ENCODE measurements at regions not wholly inside any gene's neighbourhood (a gene's known extent, or its start where the extent isn't known, plus 50 kb on each side); places are given as distances from the start of the nearest gene placed in this dataset.

DNA sequence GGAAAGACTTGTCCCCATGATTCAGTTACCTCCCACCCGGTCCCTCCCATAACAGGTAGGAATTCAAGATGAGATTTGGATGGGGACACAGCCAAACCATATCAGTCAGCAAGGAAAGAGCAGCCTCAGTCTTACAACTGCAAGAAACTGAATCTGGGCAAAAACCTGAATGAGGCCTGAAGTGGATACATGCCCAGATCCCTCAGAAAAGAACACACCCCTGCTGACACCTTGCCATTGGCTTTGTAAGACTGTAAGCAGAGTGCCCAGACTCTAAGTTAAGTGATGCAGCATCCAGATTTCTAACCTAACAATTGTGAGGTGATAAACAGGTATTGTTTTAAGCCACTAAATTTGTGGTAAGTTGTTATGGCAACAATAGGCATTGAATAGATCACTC is 670.8 kb downstream of the SORCS1 start:
- H3K36me3 Mint-ChIP-seq = no peaks in the 10 kb centered on the region
- H3K27ac Mint-ChIP-seq = no peak overlapping the region
- no peaks in the 10 kb centered on the region for H3K27me3 Mint-ChIP-seq
- no peak overlapping the region for H3K4me3 Mint-ChIP-seq
- H3K9me3 Mint-ChIP-seq = peaks cover 0 to 5% (median 3%) of the 10 kb centered on the region in 3 donors
- H3K4me1 Mint-ChIP-seq = no peaks in the 10 kb centered on the region

DNA sequence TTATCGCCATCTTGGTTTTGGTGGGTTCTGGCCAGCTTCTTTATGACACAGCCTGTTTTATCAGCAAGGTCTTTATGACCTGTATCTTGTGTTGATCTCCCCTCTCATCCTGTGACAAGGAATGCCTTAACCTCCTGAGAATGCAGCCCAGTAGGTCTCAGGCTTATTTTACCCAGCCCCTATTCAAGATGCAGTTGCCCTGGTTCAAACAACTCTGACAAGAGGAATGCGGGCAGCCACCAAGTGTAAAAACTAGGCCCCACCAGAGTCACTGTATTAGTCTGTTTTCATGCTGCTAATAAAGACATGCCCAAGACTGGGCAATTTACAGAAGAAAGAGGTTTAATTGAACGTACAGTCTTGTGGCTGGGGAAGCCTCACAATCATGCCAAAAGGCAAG is 671.3 kb downstream of the SORCS1 start:
- peaks cover 0 to 5% (median 3%) of the 10 kb centered on the region in 3 donors for H3K9me3 Mint-ChIP-seq
- no peak overlapping the region for H3K27ac Mint-ChIP-seq
- no peak overlapping the region for H3K4me3 Mint-ChIP-seq

DNA sequence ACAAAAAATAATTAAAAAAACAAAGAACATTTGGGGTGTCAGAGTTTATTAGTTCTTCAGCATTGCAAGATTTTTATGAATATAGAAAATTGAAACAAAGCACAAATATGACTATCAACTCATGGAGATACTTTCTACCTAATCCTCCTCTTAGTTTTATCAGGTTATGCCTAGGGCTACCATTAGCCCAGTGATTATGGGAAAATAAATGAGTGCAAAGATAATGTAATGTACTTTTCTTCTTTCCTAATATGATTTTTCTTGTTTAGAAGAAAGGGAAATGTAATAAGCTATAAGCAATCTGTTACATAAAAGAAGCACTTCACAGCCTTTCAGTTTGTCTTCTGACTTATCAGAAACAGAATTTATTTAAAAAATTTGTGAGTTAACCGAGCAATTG is 676.8 kb downstream of the SORCS1 start:
- peaks cover 0 to 2% (median 0%) of the 10 kb centered on the region in 3 donors for H3K4me1 Mint-ChIP-seq
- no peak overlapping the region for H3K4me3 Mint-ChIP-seq
- H3K9me3 Mint-ChIP-seq = peaks cover 0 to 13% (median 3%) of the 10 kb centered on the region in 3 donors
- no peak overlapping the region for H3K27ac Mint-ChIP-seq
- H3K27me3 Mint-ChIP-seq = no peaks in the 10 kb centered on the region
- H3K36me3 Mint-ChIP-seq = no peaks in the 10 kb centered on the region

More for the DNA sequence above, 671.3 kb downstream of the SORCS1 start:
- H3K27me3 Mint-ChIP-seq = no peaks in the 10 kb centered on the region
- H3K36me3 Mint-ChIP-seq = no peaks in the 10 kb centered on the region
- no peaks in the 10 kb centered on the region for H3K4me1 Mint-ChIP-seq

DNA sequence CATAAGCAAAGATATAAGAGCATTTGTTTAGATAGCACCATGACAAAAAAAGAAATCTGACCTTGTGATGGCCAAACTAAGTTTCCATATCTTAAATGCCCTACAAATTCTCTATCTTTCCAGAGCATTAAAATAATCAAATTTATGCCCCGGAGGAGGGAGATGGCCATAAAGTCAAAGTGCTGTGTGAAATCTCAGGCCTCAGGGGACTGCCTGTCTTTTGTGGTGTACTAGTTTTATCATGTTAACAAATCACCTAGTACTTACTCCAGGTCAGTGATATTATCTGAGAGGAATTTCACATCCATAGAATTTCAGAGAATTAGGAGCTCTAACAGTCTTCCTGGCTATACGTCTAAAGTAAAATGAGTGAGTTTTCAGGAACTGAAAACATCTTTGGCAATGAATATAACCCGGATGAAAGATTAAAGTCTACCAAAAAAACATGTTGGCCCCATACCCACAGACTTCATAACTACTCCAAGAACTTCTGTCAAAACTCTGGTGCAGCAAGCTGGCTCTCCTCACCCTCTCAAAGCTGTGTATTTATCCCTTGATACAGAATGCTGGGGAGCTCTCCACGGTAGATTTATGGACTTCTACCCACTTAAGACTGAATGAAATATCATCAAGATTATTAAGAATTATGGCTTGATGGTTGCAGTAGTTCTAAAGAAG is 682.8 kb downstream of the SORCS1 start:
- peaks cover 0 to 8% (median 6%) of the 10 kb centered on the region in 3 donors for H3K9me3 Mint-ChIP-seq
- no peak overlapping the region for H3K4me3 Mint-ChIP-seq
- H3K4me1 Mint-ChIP-seq = peaks cover 0 to under 1% (median 0%) of the 10 kb centered on the region in 3 donors

DNA sequence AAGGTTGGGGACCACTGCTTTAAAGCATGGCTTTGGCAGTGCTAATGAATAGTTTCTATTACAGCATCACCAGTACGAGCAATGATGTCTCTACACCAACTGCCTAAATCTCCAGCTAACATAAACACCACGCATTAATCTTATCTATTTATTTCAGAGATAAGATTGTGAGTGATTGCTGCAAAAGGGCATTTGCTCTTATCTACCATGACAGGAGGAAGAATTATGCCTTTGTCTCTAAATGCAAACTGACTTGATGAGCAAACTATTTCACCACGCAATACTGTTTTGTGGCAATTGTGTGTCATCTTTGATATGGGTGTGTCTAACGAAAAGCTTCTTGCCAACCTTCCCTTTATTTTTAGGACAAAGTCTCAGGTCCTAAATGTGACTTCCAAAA is 684.9 kb downstream of the SORCS1 start:
- no peaks in the 10 kb centered on the region for H3K27me3 Mint-ChIP-seq
- H3K4me3 Mint-ChIP-seq = no peak overlapping the region
- peaks cover 0 to 4% (median 0%) of the 10 kb centered on the region in 3 donors for H3K9me3 Mint-ChIP-seq
- H3K4me1 Mint-ChIP-seq = no peaks in the 10 kb centered on the region
- no peaks in the 10 kb centered on the region for H3K36me3 Mint-ChIP-seq
- H3K27ac Mint-ChIP-seq = no peak overlapping the region

More for the DNA sequence above, 682.8 kb downstream of the SORCS1 start:
- H3K36me3 Mint-ChIP-seq = no peaks in the 10 kb centered on the region
- H3K27me3 Mint-ChIP-seq = no peaks in the 10 kb centered on the region
- no peak overlapping the region for H3K27ac Mint-ChIP-seq

DNA sequence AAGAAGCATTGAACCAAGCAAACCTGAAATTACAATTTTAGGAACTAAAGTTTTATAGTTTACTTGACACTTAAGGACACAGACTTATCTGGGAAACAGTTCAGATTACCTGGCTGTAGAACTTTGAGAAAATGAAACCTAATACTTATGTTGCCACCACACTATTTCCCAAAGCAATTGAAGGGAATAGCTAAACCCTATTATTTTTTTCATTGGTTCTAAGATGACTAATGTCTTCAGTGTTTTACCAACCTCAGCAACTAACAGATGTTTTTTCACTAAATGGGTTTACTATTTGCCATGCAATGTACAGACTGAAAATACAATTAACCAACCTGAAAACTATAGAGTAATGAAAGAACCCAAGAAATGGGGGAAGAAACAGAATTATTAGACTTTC is 689.6 kb downstream of the SORCS1 start:
- Mint-ChIP-seq H3K4me1 (no peaks in the 10 kb centered on the region), H3K9me3 (peaks cover under 1 to 6% (median 3%) of the 10 kb centered on the region in 3 donors), H3K36me3 (no peaks in the 10 kb centered on the region), H3K27ac (no peak overlapping the region), H3K4me3 (no peak overlapping the region), H3K27me3 (no peaks in the 10 kb centered on the region)

DNA sequence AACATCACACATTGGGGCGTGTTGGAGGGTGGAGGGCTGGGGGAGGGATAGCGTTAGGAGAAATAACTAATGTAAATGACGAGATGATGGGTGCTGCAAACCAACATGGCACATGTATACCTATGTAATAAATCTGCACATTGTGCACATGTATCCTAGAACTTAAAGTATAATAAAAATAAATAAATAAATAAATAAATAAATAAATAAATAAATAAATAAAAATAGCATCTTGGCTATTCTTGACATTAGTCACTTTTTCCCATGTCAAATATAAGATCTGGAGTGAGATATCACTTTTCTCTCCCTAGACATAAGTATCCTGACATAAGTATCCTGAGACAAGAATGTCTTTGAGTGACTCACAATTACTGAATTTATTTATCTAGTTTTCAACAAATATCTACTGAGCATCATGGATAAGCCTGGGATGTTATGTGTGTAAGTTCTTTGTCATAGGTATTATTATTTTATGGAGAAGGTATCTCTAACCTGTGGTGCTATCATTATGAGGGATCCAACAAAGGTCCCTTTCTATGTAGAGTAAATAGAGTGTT is 691.3 kb downstream of the SORCS1 start:
- no peaks in the 10 kb centered on the region for H3K27me3 Mint-ChIP-seq
- H3K4me1 Mint-ChIP-seq = no peaks in the 10 kb centered on the region
- peaks cover 3 to 8% (median 5%) of the 10 kb centered on the region in 3 donors for H3K9me3 Mint-ChIP-seq
- no peak overlapping the region for H3K4me3 Mint-ChIP-seq
- no peaks in the 10 kb centered on the region for H3K36me3 Mint-ChIP-seq
- no peak overlapping the region for H3K27ac Mint-ChIP-seq

DNA sequence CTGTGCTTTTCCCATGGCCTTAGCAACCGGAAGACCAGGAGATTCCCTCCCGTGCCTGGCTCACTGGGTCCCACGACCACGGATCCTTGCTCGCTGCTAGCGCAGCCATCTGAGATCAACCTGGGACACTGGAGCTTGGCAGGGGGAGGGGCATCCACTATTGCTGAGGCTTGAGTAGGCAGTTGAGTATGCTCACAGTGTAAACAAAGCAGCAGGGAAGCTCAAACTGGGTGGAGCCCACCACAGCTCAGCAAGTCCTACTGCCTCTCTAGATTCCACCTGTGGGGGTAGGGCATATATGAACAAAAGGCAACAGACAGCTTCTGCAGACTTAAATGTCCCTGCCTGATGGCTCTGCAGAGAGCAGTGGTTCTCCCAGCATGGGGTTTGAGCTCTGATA is 697.0 kb downstream of the SORCS1 start:
- no peak overlapping the region for H3K4me3 Mint-ChIP-seq
- H3K27me3 Mint-ChIP-seq = no peaks in the 10 kb centered on the region
- H3K9me3 Mint-ChIP-seq = peaks cover 3 to 15% (median 5%) of the 10 kb centered on the region in 3 donors
- no peaks in the 10 kb centered on the region for H3K36me3 Mint-ChIP-seq
- no peaks in the 10 kb centered on the region for H3K4me1 Mint-ChIP-seq
- no peak overlapping the region for H3K27ac Mint-ChIP-seq

DNA sequence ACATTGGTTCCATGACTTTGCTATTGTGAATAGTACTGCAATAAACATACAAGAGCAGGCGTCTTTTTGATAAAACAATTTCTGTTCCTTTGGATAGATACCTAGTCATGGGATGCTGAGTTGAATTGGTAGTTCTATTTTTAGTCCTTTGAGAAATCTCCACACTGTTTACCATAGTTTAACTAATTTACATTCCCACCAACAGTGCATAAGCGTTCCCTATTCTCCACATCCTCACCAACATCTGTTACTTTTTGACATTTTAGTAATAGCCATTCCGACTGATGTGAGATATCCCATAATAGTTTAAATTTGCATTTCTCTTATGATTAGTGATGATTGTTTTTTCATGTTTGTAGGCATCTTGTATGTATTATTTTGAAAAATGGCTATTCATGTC is 707.0 kb downstream of the SORCS1 start:
- Mint-ChIP-seq H3K27ac (no peak overlapping the region), H3K36me3 (no peaks in the 10 kb centered on the region), H3K4me1 (no peaks in the 10 kb centered on the region), H3K4me3 (no peak overlapping the region), H3K9me3 (peaks cover 0 to 18% (median 7%) of the 10 kb centered on the region in 3 donors), H3K27me3 (no peaks in the 10 kb centered on the region)

DNA sequence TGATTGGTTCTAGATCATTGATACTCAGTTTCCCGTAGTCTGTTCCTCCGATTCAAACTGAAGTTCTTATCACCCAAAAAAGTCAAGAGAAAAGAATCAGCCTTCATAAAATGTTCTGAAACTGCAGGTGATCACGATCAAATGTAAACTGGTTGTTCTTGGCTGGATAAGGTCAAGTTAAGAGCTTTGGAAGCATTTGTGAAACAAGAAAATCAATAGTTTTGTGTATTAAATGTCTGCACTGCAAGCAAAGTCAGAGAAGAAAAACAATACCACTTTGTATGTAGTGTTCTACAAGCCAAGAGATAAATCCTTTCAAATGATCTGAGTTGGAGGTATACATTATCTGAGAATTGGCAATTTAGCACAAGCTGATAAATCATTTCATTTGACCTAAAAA is 710.3 kb downstream of the SORCS1 start:
- H3K27ac Mint-ChIP-seq = no peak overlapping the region
- H3K9me3 Mint-ChIP-seq = peaks cover 2 to 13% (median 6%) of the 10 kb centered on the region in 3 donors

DNA sequence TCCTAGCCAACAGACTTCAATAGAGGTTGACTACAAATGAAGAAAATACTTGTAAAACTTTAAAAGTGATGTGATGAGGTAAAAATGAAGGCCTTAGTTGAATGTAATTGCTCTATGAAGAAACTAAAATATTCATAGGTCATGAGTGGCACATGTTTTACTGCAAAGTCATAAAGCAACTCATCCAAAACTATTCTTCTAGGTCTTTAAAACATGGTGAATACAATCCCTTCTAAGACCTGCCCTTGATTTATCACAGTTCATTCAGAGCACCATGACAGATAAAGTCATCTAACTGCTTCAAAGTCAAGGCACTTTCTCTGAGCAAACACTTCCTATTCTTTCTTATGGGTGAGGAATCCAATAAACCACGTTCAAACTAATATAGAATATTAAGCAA is 713.5 kb downstream of the SORCS1 start:
- Mint-ChIP-seq H3K4me3 (no peak overlapping the region), H3K4me1 (no peaks in the 10 kb centered on the region), H3K27ac (no peak overlapping the region), H3K9me3 (peaks cover 5 to 9% (median 6%) of the 10 kb centered on the region in 3 donors), H3K27me3 (no peaks in the 10 kb centered on the region), H3K36me3 (peaks cover 2% of the 10 kb centered on the region)

More for the DNA sequence above, 710.3 kb downstream of the SORCS1 start:
- Mint-ChIP-seq H3K4me1 (no peaks in the 10 kb centered on the region), H3K4me3 (no peak overlapping the region), H3K36me3 (no peaks in the 10 kb centered on the region), H3K27me3 (no peaks in the 10 kb centered on the region)

DNA sequence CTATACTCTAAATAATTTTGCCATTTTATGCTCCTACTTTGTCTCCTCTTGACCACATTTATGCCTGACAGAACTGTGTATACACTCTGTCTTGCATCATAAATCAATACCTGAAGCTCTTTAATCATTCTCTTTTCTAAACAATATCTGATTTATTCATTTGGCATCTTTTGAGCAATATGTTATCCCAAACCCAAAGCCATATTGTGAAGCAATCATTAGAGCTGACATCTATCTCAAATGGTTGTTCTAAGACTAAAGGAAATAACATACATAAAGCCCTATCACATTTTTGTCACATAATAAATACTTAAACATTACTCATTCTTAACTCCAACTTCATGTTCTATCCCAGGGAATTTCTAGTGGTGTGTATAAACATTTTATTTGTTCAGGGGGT is 717.6 kb downstream of the SORCS1 start:
- no peaks in the 10 kb centered on the region for H3K4me1 Mint-ChIP-seq
- H3K36me3 Mint-ChIP-seq = peaks cover 2% of the 10 kb centered on the region
- no peak overlapping the region for H3K27ac Mint-ChIP-seq
- no peak overlapping the region for H3K4me3 Mint-ChIP-seq
- no peaks in the 10 kb centered on the region for H3K27me3 Mint-ChIP-seq
- H3K9me3 Mint-ChIP-seq = peaks cover 0 to 16% (median 8%) of the 10 kb centered on the region in 3 donors

DNA sequence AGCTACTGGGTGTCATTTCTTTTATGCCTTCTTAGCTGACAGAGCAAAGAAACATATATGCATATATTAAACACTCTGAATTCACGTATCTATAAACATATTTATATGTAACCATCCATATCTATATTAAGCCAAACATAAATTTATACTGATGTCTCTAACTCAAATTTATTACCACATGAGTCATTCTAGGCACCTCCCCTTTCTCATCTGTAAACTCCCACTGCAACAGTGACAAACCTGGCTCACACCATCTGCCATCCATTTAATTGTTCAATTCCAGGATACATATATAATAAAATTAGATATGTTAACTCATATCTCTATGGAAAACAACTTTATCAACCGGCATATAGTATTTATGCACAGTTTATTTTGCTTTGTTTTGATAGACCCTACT is 722.3 kb downstream of the SORCS1 start:
- H3K9me3 Mint-ChIP-seq = peaks cover 7 to 11% (median 11%) of the 10 kb centered on the region in 3 donors
- no peak overlapping the region for H3K4me3 Mint-ChIP-seq
- no peaks in the 10 kb centered on the region for H3K4me1 Mint-ChIP-seq
- H3K27ac Mint-ChIP-seq = no peak overlapping the region
- no peaks in the 10 kb centered on the region for H3K27me3 Mint-ChIP-seq
- H3K36me3 Mint-ChIP-seq = peaks cover 2% of the 10 kb centered on the region

DNA sequence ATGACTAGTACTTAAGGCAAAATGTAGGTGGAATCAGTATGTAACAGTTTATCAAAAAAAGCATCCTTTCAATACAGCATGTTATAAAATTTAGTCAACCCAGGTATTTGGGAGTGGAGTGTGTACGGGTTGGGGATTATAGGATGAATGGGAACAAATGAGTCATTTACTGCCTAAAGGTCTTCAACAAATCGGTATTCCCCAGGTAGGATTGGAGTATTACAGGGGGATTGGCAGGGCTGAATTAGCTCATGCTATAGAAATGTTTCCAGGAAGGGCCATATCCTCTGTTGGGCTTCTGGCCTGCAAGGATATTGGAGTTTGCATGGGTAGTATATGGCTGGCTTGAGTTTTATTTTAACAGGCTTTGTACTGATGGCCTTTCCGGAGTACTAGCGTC is 723.7 kb downstream of the SORCS1 start:
- H3K9me3 Mint-ChIP-seq = peaks cover 4 to 14% (median 13%) of the 10 kb centered on the region in 3 donors
- no peaks in the 10 kb centered on the region for H3K4me1 Mint-ChIP-seq
- H3K4me3 Mint-ChIP-seq = no peak overlapping the region
- H3K27ac Mint-ChIP-seq = no peak overlapping the region
- H3K27me3 Mint-ChIP-seq = no peaks in the 10 kb centered on the region
- H3K36me3 Mint-ChIP-seq = no peaks in the 10 kb centered on the region

DNA sequence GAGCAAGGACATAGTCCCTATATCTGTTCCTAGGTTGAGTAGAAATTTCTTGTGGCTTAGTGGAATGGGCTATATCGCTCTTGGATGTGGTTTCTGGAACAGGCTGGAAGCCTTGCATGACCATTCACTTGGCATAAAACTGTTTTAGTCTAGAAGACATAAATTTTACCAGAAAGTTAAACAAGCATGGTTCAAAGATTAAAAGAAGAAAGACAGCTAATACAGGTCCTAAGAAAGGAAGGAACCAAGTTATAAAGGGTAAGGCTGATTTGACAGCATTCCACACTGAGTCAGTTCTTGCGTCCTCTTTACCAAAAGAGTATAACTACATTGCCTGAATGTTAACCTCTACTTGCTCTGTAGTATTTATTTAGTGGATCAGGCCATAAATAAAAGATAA is 724.2 kb downstream of the SORCS1 start:
- Mint-ChIP-seq H3K4me3 (no peak overlapping the region), H3K4me1 (no peaks in the 10 kb centered on the region), H3K36me3 (no peaks in the 10 kb centered on the region), H3K27me3 (no peaks in the 10 kb centered on the region), H3K9me3 (peaks cover 4 to 14% (median 13%) of the 10 kb centered on the region in 3 donors), H3K27ac (no peak overlapping the region)

DNA sequence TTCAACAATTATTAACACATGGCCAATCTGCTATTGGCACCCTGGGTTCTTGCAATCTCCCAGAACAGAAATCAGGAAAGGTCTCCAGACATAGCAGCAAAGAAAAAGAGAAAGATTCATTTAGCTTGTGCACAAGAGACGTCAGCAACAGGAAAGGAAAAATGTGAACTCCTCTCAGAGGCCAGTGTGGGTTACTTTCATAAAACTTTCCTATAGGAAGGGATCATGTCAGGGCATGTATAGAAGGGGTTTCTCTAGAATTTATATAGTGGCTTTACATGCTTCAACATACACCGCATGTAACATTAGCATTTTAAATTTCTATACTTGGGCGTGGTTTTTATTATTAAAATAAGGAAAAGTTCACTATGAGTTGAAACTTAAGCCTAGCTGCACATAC is 725.1 kb downstream of the SORCS1 start:
- Mint-ChIP-seq H3K27me3 (no peaks in the 10 kb centered on the region), H3K4me3 (no peak overlapping the region), H3K36me3 (no peaks in the 10 kb centered on the region), H3K27ac (no peak overlapping the region), H3K9me3 (peaks cover 2 to 14% (median 5%) of the 10 kb centered on the region in 3 donors), H3K4me1 (no peaks in the 10 kb centered on the region)
